GM23338 (cell line): ENCODE measurements at regions not wholly inside any gene's neighbourhood (a gene's known extent, or its start where the extent isn't known, plus 50 kb on each side); places are given as distances from the start of the nearest gene placed in this dataset.

Experiments used
- ATAC-seq: fragments of 200-7000 bp; cut with Tn5 transposase; 3 replicates; pipeline ENCODE4 v1.9.1; 2020
- DNase-seq: peaks from one replicate; pipeline ENCODE4 v3.0.0-alpha.2; 2015; ENCODE audit warnings: low spot score
- H2AFZ ChIP-seq: fragments of 200-600 bp; sonication (generic); 2 replicates; pipeline ENCODE4 v1.8.0; 2016; ENCODE audit warnings: antibody characterized with exemption, mild to moderate bottlenecking, moderate library complexity
- H3F3A ChIP-seq: fragments of 200-600 bp; sonication (generic); replicated peaks from 2 replicates; pipeline ENCODE4 v1.8.0; 2017; ENCODE audit warnings: antibody characterized with exemption, mixed run types, low read depth
- H3K27ac ChIP-seq: fragments of 200-600 bp; sonication (generic); 2 replicates; pipeline ENCODE4 v1.6.1; 2016; ENCODE audit warnings: low read depth
- H3K27me3 ChIP-seq: fragments of 200-600 bp; sonication (generic); 2 replicates; pipeline ENCODE4 v1.8.0; 2016; ENCODE audit warnings: mild to moderate bottlenecking, mixed run types, moderate library complexity; ENCODE audit not compliant: insufficient read depth
- H3K36me3 ChIP-seq: fragments of 200-600 bp; sonication (generic); 2 replicates; pipeline ENCODE4 v1.8.0; 2016; ENCODE audit warnings: mild to moderate bottlenecking; ENCODE audit not compliant: insufficient read depth
- H3K4me1 ChIP-seq: fragments of 200-600 bp; sonication (generic); 2 replicates; pipeline ENCODE4 v1.8.0; 2016; ENCODE audit warnings: mild to moderate bottlenecking, moderate library complexity; ENCODE audit not compliant: insufficient read depth
- H3K4me2 ChIP-seq: fragments of 200-600 bp; sonication (generic); 2 replicates; pipeline ENCODE4 v1.7.1; 2017; ENCODE audit warnings: mixed run types
- H3K4me3 ChIP-seq: fragments of 200-600 bp; sonication (generic); 2 replicates; pipeline ENCODE4 v1.6.1; 2016; ENCODE audit warnings: mixed run types
- H3K79me2 ChIP-seq: fragments of 200-600 bp; sonication (generic); replicated peaks from 2 replicates; pipeline ENCODE4 v1.8.0; 2017; ENCODE audit warnings: mild to moderate bottlenecking; ENCODE audit not compliant: insufficient read depth
- H3K9me2 ChIP-seq: fragments of 200-600 bp; sonication (generic); 2 replicates; pipeline ENCODE4 v1.8.0; 2017; ENCODE audit not compliant: insufficient read depth
- H4K20me1 ChIP-seq: fragments of 200-600 bp; sonication (generic); replicated peaks from 2 replicates; pipeline ENCODE4 v1.8.0; 2017; ENCODE audit warnings: mild to moderate bottlenecking; ENCODE audit not compliant: insufficient read depth
- H3K27ac Mint-ChIP-seq: 2 replicates; pipeline ENCODE4 v1.8.0; 2020; ENCODE audit warnings: inconsistent platforms, mild to moderate bottlenecking, moderate library complexity, mixed read lengths
- H3K27me3 Mint-ChIP-seq: 3 replicates; pipeline ENCODE4 v1.8.0; 2022; ENCODE audit warnings: low read depth, mild to moderate bottlenecking, moderate library complexity, mixed read lengths, inconsistent platforms; ENCODE audit not compliant: insufficient read depth, poor library complexity
- H3K36me3 Mint-ChIP-seq: 3 replicates; pipeline ENCODE4 v1.8.0; 2021; ENCODE audit warnings: low read depth, mild to moderate bottlenecking, inconsistent platforms, moderate library complexity, mixed read lengths
- H3K4me1 Mint-ChIP-seq: 3 replicates; pipeline ENCODE4 v1.8.0; 2020; ENCODE audit warnings: mild to moderate bottlenecking, inconsistent platforms, mixed read lengths
- H3K4me3 Mint-ChIP-seq: 3 replicates; pipeline ENCODE4 v1.8.0; 2021; ENCODE audit warnings: moderate library complexity, mild to moderate bottlenecking, inconsistent platforms, mixed read lengths
- H3K9me3 Mint-ChIP-seq: 3 replicates; pipeline ENCODE4 v1.8.0; 2020; ENCODE audit warnings: moderate library complexity, mild to moderate bottlenecking, inconsistent platforms, mixed read lengths
- CTCF ChIP-seq, 2 experiments: fragments of 200-600 bp in 1 of 2; sonication (generic) in 1 of 2; conservative IDR thresholded peaks; 2 replicates each; pipeline versions ENCODE4 v1.5.1 to v1.6.1; 2016 to 2017; ENCODE audit warnings: antibody characterized with exemption in 2 of 2, low read depth in 2 of 2, mild to moderate bottlenecking in 2 of 2, moderate library complexity in 1 of 2
- ETS1 ChIP-seq: IDR thresholded peaks from 2 replicates; pipeline ENCODE4 v1.6.1; 2016; ENCODE audit warnings: antibody characterized with exemption
- EZH2 ChIP-seq: fragments of 200-600 bp; sonication (generic); IDR thresholded peaks from one replicate; pipeline ENCODE4 v1.8.0; 2017; ENCODE audit warnings: antibody characterized with exemption, mild to moderate bottlenecking, low read depth; ENCODE audit not compliant: unreplicated experiment
- EZH2phosphoT487 ChIP-seq: fragments of 200-600 bp; sonication (generic); IDR thresholded peaks from one replicate; pipeline ENCODE4 v1.8.1; 2018; ENCODE audit warnings: antibody characterized with exemption; ENCODE audit not compliant: unreplicated experiment
- JUNB ChIP-seq: IDR thresholded peaks from one replicate; pipeline ENCODE4 v1.6.1; 2016; ENCODE audit warnings: antibody characterized with exemption; ENCODE audit not compliant: unreplicated experiment
- NANOG ChIP-seq: IDR thresholded peaks from 2 replicates; pipeline ENCODE4 v1.6.1; 2016; ENCODE audit warnings: antibody characterized with exemption, borderline replicate concordance
- POLR2AphosphoS5 ChIP-seq: IDR thresholded peaks from 2 replicates; pipeline ENCODE4 v1.6.1; 2016; ENCODE audit warnings: antibody characterized with exemption, low read depth
- REST ChIP-seq: IDR thresholded peaks from one replicate; pipeline ENCODE4 v1.6.1; 2018; ENCODE audit warnings: antibody characterized with exemption; ENCODE audit not compliant: unreplicated experiment
- STAT1 ChIP-seq: IDR thresholded peaks from one replicate; pipeline ENCODE4 v1.6.1; 2016; ENCODE audit warnings: antibody characterized with exemption; ENCODE audit not compliant: unreplicated experiment
- ZNF114 ChIP-seq: fragments of 250-450 bp; sonication (Bioruptor Pico); IDR thresholded peaks from 2 replicates; pipeline ENCODE4 v1.5.0; 2020; ENCODE audit warnings: mild to moderate bottlenecking, moderate library complexity
- ZNF331 ChIP-seq: fragments of 250-450 bp; sonication (Bioruptor Pico); IDR thresholded peaks from 2 replicates; pipeline ENCODE4 v1.5.0; 2020; ENCODE audit warnings: low read depth, mild to moderate bottlenecking, moderate library complexity

- H2AFZ ChIP-seq = 0 out of 2 replicates have a peak overlapping the region, but pooled peaks have one; percentile 47
- H3K9me2 ChIP-seq = no peaks in the 10 kb centered on the region
- no peak for DNase-seq
- no peaks in the 10 kb centered on the region for H3K79me2 ChIP-seq
- H3F3A ChIP-seq = no peaks in the 10 kb centered on the region
- H3K4me2 ChIP-seq = no peak overlapping the region
- no peaks in the 10 kb centered on the region for H3K9me3 Mint-ChIP-seq
- peaks cover 2% of the 10 kb centered on the region for H3K27me3 Mint-ChIP-seq
- no peaks in the 10 kb centered on the region for H3K27me3 ChIP-seq
- H3K27ac Mint-ChIP-seq = no peak overlapping the region
- no peaks in the 10 kb centered on the region for H3K36me3 Mint-ChIP-seq
- ATAC-seq = no peak
- H3K4me1 ChIP-seq = no peaks in the 10 kb centered on the region
- peaks cover 11% of the 10 kb centered on the region; the same call in 1 of the 3 replicates for H3K4me1 Mint-ChIP-seq
- H3K27ac ChIP-seq = no peak overlapping the region
- TF ChIP-seq ZNF114 (CRISPR knock-in tag) = no peak
- TF ChIP-seq JUNB = no peak
- no peak for TF ChIP-seq ZNF331 (CRISPR knock-in tag)
- TF ChIP-seq REST = no peak
- TF ChIP-seq POLR2AphosphoS5 = no peak
- TF ChIP-seq STAT1 = no peak
- no peak for TF ChIP-seq EZH2phosphoT487
- no peak for TF ChIP-seq NANOG
- no peaks in the 10 kb centered on the region for H3K36me3 ChIP-seq
- no peaks in the 10 kb centered on the region for H4K20me1 ChIP-seq
- no peak overlapping the region for H3K4me3 ChIP-seq
- no peak overlapping the region for H3K4me3 Mint-ChIP-seq
Observed at GRCh38 chr9:99475401-99476065, 253.5 kb downstream of the SEC61B start.

DNA sequence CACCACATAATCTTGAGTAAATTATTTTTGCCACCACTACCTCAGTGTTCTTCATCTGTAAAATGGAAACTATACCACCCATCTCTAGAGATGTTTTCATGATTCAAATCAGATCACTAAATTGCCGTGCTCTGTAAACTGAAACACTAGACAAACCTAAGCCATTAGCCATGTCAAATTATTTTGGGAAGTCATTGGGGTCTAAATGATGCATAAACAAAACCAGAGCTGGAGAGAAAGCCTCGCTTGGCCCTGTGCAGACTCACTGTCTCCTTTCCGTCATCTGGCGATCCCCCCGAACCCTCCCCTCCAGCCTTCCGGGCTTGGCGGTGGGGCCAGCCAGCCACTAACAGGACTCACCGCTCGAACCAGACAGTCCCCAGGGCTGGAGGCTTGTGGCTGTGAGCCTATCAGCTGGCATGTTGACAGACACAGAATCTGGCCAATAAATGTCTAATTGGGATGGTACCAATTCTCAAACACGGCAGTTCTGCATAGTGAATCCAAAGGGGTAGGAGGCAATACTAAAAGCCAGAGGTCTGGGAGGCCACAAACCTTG lies 256.5 kb downstream of the SEC61B start:
- H3K27ac ChIP-seq = no peak overlapping the region
- H3K4me1 ChIP-seq = no peaks in the 10 kb centered on the region
- no peaks in the 10 kb centered on the region for H3K36me3 Mint-ChIP-seq
- peaks cover 11% of the 10 kb centered on the region; the same call in 1 of the 3 replicates for H3K4me1 Mint-ChIP-seq
- H3K27me3 Mint-ChIP-seq = peaks cover 2% of the 10 kb centered on the region
- H3K27me3 ChIP-seq = no peaks in the 10 kb centered on the region
- H3K4me3 ChIP-seq = no peak overlapping the region
- no peaks in the 10 kb centered on the region for H4K20me1 ChIP-seq
- peaks cover 12% of the 10 kb centered on the region for H3K9me2 ChIP-seq
- H3K27ac Mint-ChIP-seq = no peak overlapping the region
- no peaks in the 10 kb centered on the region for H3K36me3 ChIP-seq
- no peaks in the 10 kb centered on the region for H3K9me3 Mint-ChIP-seq
- no peak for TF ChIP-seq POLR2AphosphoS5
- TF ChIP-seq ZNF331 (CRISPR knock-in tag) = no peak
- no peak for TF ChIP-seq JUNB
- TF ChIP-seq NANOG = no peak
- no peak for TF ChIP-seq REST
- TF ChIP-seq EZH2 = no peak
- no peak for TF ChIP-seq CTCF (conservative IDR thresholded peaks at IDR 0.05; ENCODE audit: low read depth in 2 of 2)
- no peak for TF ChIP-seq ETS1
- ATAC-seq = no peak
- H3K4me2 ChIP-seq = no peak overlapping the region
- H2AFZ ChIP-seq = no peak overlapping the region
- no peak overlapping the region for H3K4me3 Mint-ChIP-seq
- H3F3A ChIP-seq = no peaks in the 10 kb centered on the region
- no peak for DNase-seq
- H3K79me2 ChIP-seq = no peaks in the 10 kb centered on the region
